ENCODE measurements at regions not wholly inside any gene's neighbourhood (a gene's known extent, or its start where the extent isn't known, plus 50 kb on each side); places are given as distances from the start of the nearest gene placed in this dataset.

- H3K4me3 ChIP-seq (ENCODE audit: low read depth, low read length): no peak overlapping the region
- TF ChIP-seq CTCF (IDR thresholded peaks at IDR 0.05; ENCODE audit: low read depth, low read length): no peak
Observed at GRCh38 chr6:44549516-44549915, 162.0 kb downstream of the CDC5L start.

- no peak for TF ChIP-seq CTCF (IDR thresholded peaks at IDR 0.05; ENCODE audit: low read depth, low read length)
Observed at GRCh38 chr6:44554194-44554593, 166.7 kb downstream of the CDC5L start.

GRCh38 chr6:44554861-44555260 is 167.4 kb downstream of the CDC5L start:
- H3K4me3 ChIP-seq (ENCODE audit: low read depth, low read length): no peak overlapping the region
- TF ChIP-seq CTCF (IDR thresholded peaks at IDR 0.05; ENCODE audit: low read depth, low read length): no peak

More at GRCh38 chr6:44554194-44554593, 166.7 kb downstream of the CDC5L start:
- H3K4me3 ChIP-seq (ENCODE audit: low read depth, low read length): no peak overlapping the region

GRCh38 chr6:44556046-44556445 is 168.5 kb downstream of the CDC5L start:
- TF ChIP-seq CTCF (IDR thresholded peaks at IDR 0.05; ENCODE audit: low read depth, low read length): no peak
- no peak overlapping the region for H3K4me3 ChIP-seq (ENCODE audit: low read depth, low read length)

GRCh38 chr6:44558024-44558831 is 170.7 kb downstream of the CDC5L start:
- no peak for TF ChIP-seq CTCF (IDR thresholded peaks at IDR 0.05; ENCODE audit: low read depth, low read length)
- H3K4me3 ChIP-seq (ENCODE audit: low read depth, low read length): no peak overlapping the region

- no peak overlapping the region for H3K4me3 ChIP-seq (ENCODE audit: low read depth, low read length)
- no peak for TF ChIP-seq CTCF (IDR thresholded peaks at IDR 0.05; ENCODE audit: low read depth, low read length)
Observed at GRCh38 chr6:44558832-44559251, 171.3 kb downstream of the CDC5L start.

GRCh38 chr6:44559486-44560270 is 172.2 kb downstream of the CDC5L start:
- no peak for TF ChIP-seq CTCF (IDR thresholded peaks at IDR 0.05; ENCODE audit: low read depth, low read length)
- H3K4me3 ChIP-seq (ENCODE audit: low read depth, low read length): no peak overlapping the region
